ENCODE measurements at regions not wholly inside any gene's neighbourhood (a gene's known extent, or its start where the extent isn't known, plus 50 kb on each side); places are given as distances from the start of the nearest gene placed in this dataset.

DNA sequence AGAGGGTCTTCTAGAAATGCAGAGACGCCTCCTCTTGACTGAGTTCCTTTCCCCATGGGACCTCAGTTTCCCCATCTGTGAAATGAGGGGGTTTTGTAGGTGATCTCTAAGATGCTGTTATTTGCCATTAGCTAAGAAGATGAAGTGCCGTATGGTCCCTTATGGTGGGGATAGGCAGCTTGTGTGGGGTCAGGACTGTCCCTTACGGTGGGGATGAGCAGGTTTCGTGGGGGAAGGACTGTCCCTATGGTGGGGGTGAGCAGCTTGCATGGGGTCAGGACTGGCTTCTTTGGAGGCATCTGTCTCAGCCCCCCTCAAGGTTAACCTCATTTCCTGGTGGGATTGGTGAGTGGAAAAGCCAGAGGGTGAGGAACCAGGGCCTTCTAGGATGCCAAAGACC, 148.3 kb upstream of the GPR26 start:
- intact Hi-C loops (cut with DNase I), result no loop called here
- no peak overlapping the region for H3K4me3 ChIP-seq
- no peaks in the 10 kb centered on the region for H3K27me3 ChIP-seq
- no peaks in the 10 kb centered on the region for H3K4me1 ChIP-seq
- FAIRE-seq (no peak), DNase-seq (no peak), ATAC-seq (no peak)
- TF ChIP-seq, protein P1, sequence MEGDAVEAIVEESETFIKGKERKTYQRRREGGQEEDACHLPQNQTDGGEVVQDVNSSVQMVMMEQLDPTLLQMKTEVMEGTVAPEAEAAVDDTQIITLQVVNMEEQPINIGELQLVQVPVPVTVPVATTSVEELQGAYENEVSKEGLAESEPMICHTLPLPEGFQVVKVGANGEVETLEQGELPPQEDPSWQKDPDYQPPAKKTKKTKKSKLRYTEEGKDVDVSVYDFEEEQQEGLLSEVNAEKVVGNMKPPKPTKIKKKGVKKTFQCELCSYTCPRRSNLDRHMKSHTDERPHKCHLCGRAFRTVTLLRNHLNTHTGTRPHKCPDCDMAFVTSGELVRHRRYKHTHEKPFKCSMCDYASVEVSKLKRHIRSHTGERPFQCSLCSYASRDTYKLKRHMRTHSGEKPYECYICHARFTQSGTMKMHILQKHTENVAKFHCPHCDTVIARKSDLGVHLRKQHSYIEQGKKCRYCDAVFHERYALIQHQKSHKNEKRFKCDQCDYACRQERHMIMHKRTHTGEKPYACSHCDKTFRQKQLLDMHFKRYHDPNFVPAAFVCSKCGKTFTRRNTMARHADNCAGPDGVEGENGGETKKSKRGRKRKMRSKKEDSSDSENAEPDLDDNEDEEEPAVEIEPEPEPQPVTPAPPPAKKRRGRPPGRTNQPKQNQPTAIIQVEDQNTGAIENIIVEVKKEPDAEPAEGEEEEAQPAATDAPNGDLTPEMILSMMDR (IDR thresholded peaks at IDR 0.05), result no peak
- H3K36me3 ChIP-seq, result no peaks in the 10 kb centered on the region
- 79 to 86% methylated on average over 4 of the region's 4 CpGs for whole genome bisulfite sequencing, 2 donors
- no peaks in the 10 kb centered on the region for H3K9me3 ChIP-seq
- no peak overlapping the region for H3K27ac ChIP-seq

DNA sequence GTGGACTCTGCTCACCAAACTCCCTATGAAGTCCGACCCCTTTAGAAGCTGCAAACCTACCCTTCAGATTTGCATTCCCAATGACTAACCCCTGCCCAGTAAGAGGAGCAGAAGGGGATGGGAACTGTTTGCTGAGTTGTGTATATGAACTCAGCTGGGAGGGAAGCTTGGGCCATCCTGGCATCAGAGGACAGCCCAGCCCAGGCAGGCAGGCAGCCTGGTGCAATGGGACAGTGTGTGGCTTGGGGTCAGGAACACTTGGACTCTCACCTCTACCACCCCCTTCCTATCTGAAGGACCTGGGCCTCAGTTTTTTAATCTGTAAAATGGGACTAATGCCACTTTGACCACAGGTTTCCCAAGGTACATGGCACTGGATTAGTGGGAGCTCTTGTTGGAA, 147.4 kb upstream of the GPR26 start:
- intact Hi-C loops (cut with DNase I), result no loop called here
- H3K4me3 ChIP-seq, result no peak overlapping the region
- ATAC-seq (no peak), DNase-seq (no peak), FAIRE-seq (no peak)
- no peak overlapping the region for H3K27ac ChIP-seq
- no peaks in the 10 kb centered on the region for H3K36me3 ChIP-seq
- WGBS, 2 donors, result 30 to 61% methylated on average over 1 of the region's 1 CpG
- H3K4me1 ChIP-seq, result no peaks in the 10 kb centered on the region
- no peaks in the 10 kb centered on the region for H3K9me3 ChIP-seq
- TF ChIP-seq, protein P1 (IDR thresholded peaks at IDR 0.05), result no peak
- H3K27me3 ChIP-seq, result no peaks in the 10 kb centered on the region

DNA sequence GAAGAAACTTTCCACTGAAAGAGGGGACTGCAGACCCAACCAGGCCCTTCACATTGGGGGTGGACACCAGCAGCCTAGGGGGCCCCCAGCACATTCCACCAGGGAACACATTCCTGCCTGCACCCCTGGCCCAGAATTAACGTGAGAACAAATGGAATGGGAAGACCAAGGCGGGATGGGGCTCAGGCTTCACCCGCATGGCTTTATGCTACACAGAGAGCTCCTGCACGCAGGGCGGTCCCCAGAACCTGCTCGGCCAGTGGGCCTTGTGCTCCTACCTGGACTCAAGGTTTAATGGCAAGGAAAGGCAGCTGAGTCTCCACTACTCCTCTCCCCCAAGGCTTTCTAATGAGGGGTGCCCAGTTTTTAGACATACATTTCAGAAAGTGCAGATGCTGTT, 146.3 kb upstream of the GPR26 start:
- ATAC-seq (no peak), FAIRE-seq (no peak), DNase-seq (no peak)
- no peaks in the 10 kb centered on the region for H3K27me3 ChIP-seq
- H3K9me3 ChIP-seq, result no peaks in the 10 kb centered on the region
- intact Hi-C loops (cut with DNase I), result no loop called here
- H3K36me3 ChIP-seq, result no peaks in the 10 kb centered on the region
- H3K4me3 ChIP-seq, result no peak overlapping the region
- no peak overlapping the region for H3K27ac ChIP-seq
- TF ChIP-seq, protein P1 (IDR thresholded peaks at IDR 0.05), result no peak
- WGBS, 2 donors, result 68% methylated on average over 6 of the region's 6 CpGs
- H3K4me1 ChIP-seq, result no peaks in the 10 kb centered on the region

DNA sequence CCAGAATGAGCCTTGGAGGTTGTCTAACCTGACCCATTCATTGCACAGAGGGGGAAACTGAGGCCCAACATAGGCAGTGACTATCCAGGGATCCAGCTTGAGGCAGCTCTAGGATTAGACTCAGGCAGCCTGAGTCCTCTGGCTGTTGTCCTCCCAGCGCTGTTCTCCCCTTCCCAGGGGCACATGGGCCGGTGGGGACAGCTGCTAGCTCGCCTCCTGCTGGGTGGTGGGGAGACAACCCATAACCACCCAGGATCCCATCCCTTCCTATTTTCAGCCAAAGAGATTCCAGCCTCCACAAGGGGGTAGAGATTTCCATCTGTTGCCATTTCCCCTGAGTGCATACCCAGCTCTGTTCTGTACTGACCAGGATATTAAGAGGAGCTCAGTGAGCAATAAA, 145.1 kb upstream of the GPR26 start:
- no peak for FAIRE-seq
- H3K4me3 ChIP-seq, result no peak overlapping the region
- intact Hi-C loops (cut with DNase I), result no loop called here
- no peak for DNase-seq
- TF ChIP-seq, protein P1 (IDR thresholded peaks at IDR 0.05), result no peak
- WGBS, 2 donors, result 63 to 66% methylated on average over 3 of the region's 3 CpGs
- H3K36me3 ChIP-seq, result no peaks in the 10 kb centered on the region
- ATAC-seq, result no peak
- H3K4me1 ChIP-seq, result no peaks in the 10 kb centered on the region
- H3K27me3 ChIP-seq, result no peaks in the 10 kb centered on the region
- no peak overlapping the region for H3K27ac ChIP-seq
- H3K9me3 ChIP-seq, result no peaks in the 10 kb centered on the region

DNA sequence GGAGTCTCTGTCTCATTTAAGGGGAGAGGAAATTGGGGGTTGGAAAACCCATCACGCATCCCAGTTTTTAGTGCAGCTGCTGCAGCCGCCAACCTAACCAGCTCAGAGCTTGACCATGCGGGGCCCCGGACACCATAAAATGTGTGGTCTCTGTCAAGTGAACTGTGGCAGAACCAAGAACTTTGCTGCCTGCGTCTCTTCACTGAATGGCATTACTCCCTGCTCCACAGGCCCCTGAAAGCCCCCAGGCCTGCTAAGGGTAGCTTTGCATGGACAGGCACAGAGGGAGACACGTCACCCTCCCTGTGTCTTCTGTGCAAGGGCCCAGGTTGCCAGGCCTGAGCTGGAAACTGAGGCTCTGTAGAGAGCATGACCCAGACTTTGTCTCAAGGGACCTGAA, 144.6 kb upstream of the GPR26 start:
- no peaks in the 10 kb centered on the region for H3K36me3 ChIP-seq
- FAIRE-seq, result no peak
- intact Hi-C loops (cut with DNase I), result no loop called here
- H3K27me3 ChIP-seq, result no peaks in the 10 kb centered on the region
- WGBS, 2 donors, result 68 to 72% methylated on average over 6 of the region's 6 CpGs
- TF ChIP-seq, protein P1 (IDR thresholded peaks at IDR 0.05), result no peak
- ATAC-seq, result no peak
- no peak overlapping the region for H3K4me3 ChIP-seq
- no peak overlapping the region for H3K27ac ChIP-seq
- no peaks in the 10 kb centered on the region for H3K4me1 ChIP-seq
- no peaks in the 10 kb centered on the region for H3K9me3 ChIP-seq
- no peak for DNase-seq

Data from pancreas (tissue), 10 donors.